ENCODE measurements at regions not wholly inside any gene's neighbourhood (a gene's known extent, or its start where the extent isn't known, plus 50 kb on each side); places are given as distances from the start of the nearest gene placed in this dataset.
"Not testable (repeated sequence)": the region's sequence is repeated elsewhere in the genome, so short reads cannot be mapped to it uniquely, and the experiment has no call there.

DNA sequence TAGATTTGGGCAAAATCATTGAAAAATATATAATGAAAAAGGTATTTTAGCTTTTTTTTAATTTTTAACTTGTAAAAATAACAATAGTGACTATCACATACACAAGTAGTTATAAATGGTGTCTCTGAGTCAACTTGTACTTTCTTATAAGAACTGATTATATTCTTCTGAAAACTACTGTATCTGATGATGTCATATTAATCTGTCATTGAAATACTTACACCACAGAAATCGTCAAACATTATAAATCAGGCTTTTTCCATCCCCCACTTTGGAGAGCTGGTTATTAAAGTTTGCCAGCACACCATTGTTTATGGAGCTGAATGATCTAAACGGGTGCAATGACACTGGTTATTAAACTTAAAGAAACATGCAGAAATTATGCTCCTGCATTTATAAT, 1259.6 kb upstream of the CNTN5 start:
- no peaks in the 10 kb centered on the region for H3K27me3 ChIP-seq (replicated peaks in 2 of 5; ENCODE audit: control insufficient read depth in 4 of 5, insufficient read depth in 5 of 5, low read length in 4 of 5)
- H3K27ac ChIP-seq (ENCODE audit: insufficient read depth in 1 of 2, low read depth in 1 of 2, low read length in 2 of 2, poor library complexity in 1 of 2, severe bottlenecking in 2 of 2) = no peak overlapping the region
- H3K9me3 ChIP-seq (ENCODE audit: control extremely low read depth in 1 of 5, control insufficient read depth in 4 of 5, insufficient read depth in 2 of 5, low read depth in 1 of 5, low read length in 4 of 5) = no peaks in the 10 kb centered on the region
- H3K4me3 ChIP-seq (ENCODE audit: control insufficient read depth in 1 of 7, extremely low read depth in 1 of 7, insufficient read depth in 4 of 7, low read depth in 2 of 7, low read length in 6 of 7) = no peak overlapping the region
- CTCF ChIA-PET = no interaction called here
- no peaks in the 10 kb centered on the region for H3K36me3 ChIP-seq (ENCODE audit: control insufficient read depth in 4 of 4, insufficient read depth in 4 of 4, low read length in 3 of 4)
- DNase-seq = no peak
- no peaks in the 10 kb centered on the region for H3K4me1 ChIP-seq (ENCODE audit: control extremely low read depth in 1 of 4, control insufficient read depth in 4 of 4, insufficient read depth in 4 of 4, low read length in 3 of 4)
- POLR2A ChIA-PET = no interaction called here
- no CpG with 5 or more reads among the region's 2 CpGs for WGBS (ENCODE audit: insufficient coverage)

DNA sequence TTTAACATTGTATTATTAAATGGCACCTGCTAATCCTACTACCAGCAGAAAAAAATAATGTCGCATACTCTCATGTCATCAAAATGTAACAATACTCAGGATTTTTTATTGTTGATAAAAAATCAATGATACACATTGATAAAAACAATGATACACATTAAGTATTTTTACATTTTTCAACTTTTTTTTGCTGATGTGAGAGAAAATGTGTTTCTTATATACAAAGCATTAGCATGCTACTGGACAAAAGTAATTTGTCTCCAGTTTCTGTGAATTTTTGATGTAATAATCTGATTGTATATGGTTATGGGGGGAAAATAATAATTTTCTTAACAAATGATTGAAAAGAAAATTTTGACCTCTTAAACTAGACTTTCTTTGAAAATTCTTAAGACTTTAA, 1256.6 kb upstream of the CNTN5 start:
- Histone ChIP-seq H3K27ac (ENCODE audit: insufficient read depth in 1 of 2, low read depth in 1 of 2, low read length in 2 of 2, poor library complexity in 1 of 2, severe bottlenecking in 2 of 2) (no peak overlapping the region), H3K9me3 (ENCODE audit: control extremely low read depth in 1 of 5, control insufficient read depth in 4 of 5, insufficient read depth in 2 of 5, low read depth in 1 of 5, low read length in 4 of 5) (no peaks in the 10 kb centered on the region), H3K36me3 (ENCODE audit: control insufficient read depth in 4 of 4, insufficient read depth in 4 of 4, low read length in 3 of 4) (no peaks in the 10 kb centered on the region), H3K27me3 (replicated peaks in 2 of 5; ENCODE audit: control insufficient read depth in 4 of 5, insufficient read depth in 5 of 5, low read length in 4 of 5) (no peaks in the 10 kb centered on the region), H3K4me3 (ENCODE audit: control insufficient read depth in 1 of 7, extremely low read depth in 1 of 7, insufficient read depth in 4 of 7, low read depth in 2 of 7, low read length in 6 of 7) (no peak overlapping the region), H3K4me1 (ENCODE audit: control extremely low read depth in 1 of 4, control insufficient read depth in 4 of 4, insufficient read depth in 4 of 4, low read length in 3 of 4) (no peaks in the 10 kb centered on the region)
- DNase-seq = no peak
- ChIA-PET POLR2A (no interaction called here), CTCF (no interaction called here)
- no CpG with 5 or more reads among the region's 1 CpG for WGBS (ENCODE audit: insufficient coverage)

DNA sequence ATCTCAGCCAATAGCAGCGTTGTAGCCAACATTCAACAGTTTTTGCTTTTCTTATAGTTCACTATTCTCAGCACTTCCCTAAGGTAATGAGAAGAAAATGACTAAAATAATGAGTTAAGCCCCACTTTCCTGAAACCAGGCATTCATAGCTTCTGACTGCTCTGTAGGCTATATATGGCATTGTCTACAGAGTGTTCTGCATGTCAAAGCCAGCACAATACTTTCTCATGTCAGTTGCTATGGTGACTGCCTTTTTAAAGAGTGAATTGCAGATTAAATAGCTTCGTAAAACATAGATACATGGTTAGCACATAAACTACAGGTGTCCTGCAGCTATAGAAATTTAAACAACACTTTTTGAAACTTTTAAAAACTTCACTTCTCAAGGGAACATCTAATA, 1256.1 kb upstream of the CNTN5 start:
- Histone ChIP-seq H3K4me3 (ENCODE audit: control insufficient read depth in 1 of 7, extremely low read depth in 1 of 7, insufficient read depth in 4 of 7, low read depth in 2 of 7, low read length in 6 of 7) (no peak overlapping the region), H3K4me1 (ENCODE audit: control extremely low read depth in 1 of 4, control insufficient read depth in 4 of 4, insufficient read depth in 4 of 4, low read length in 3 of 4) (no peaks in the 10 kb centered on the region), H3K27me3 (replicated peaks in 2 of 5; ENCODE audit: control insufficient read depth in 4 of 5, insufficient read depth in 5 of 5, low read length in 4 of 5) (no peaks in the 10 kb centered on the region), H3K36me3 (ENCODE audit: control insufficient read depth in 4 of 4, insufficient read depth in 4 of 4, low read length in 3 of 4) (no peaks in the 10 kb centered on the region), H3K27ac (ENCODE audit: insufficient read depth in 1 of 2, low read depth in 1 of 2, low read length in 2 of 2, poor library complexity in 1 of 2, severe bottlenecking in 2 of 2) (no peak overlapping the region), H3K9me3 (ENCODE audit: control extremely low read depth in 1 of 5, control insufficient read depth in 4 of 5, insufficient read depth in 2 of 5, low read depth in 1 of 5, low read length in 4 of 5) (no peaks in the 10 kb centered on the region)
- ChIA-PET CTCF (no interaction called here), POLR2A (no interaction called here)
- WGBS (ENCODE audit: insufficient coverage) = 50% methylated on average over 1 of the region's 2 CpGs
- DNase-seq = no peak

DNA sequence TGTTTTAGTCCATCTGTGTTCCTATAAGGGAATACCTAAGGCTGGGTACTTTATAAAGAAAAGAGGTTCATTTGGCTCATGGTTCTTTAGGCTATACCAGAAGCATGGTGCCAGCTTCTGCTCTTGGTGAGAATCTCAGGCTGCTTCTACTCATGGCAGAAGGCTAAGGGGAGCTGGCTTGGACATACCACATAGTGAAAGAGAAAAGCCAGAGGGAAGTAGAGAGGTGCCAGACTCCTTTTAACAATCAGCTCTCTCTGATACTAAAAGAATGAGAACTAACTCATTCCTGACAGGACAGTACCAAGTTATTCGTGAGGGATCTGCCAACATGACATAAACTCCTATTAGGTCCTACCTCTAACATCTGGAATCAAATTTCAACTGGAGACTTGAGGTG, 1250.2 kb upstream of the CNTN5 start:
- no peak for DNase-seq
- CTCF ChIA-PET = interaction anchor here (0.6 kb wide), 1 partner anchor 24 kb away, joined by 3 read pairs; no protein-coding TSS in a partner anchor
- no peak overlapping the region for H3K27ac ChIP-seq (ENCODE audit: insufficient read depth in 1 of 2, low read depth in 1 of 2, low read length in 2 of 2, poor library complexity in 1 of 2, severe bottlenecking in 2 of 2)
- H3K4me1 ChIP-seq (ENCODE audit: control extremely low read depth in 1 of 4, control insufficient read depth in 4 of 4, insufficient read depth in 4 of 4, low read length in 3 of 4) = no peaks in the 10 kb centered on the region
- no peaks in the 10 kb centered on the region for H3K36me3 ChIP-seq (ENCODE audit: control insufficient read depth in 4 of 4, insufficient read depth in 4 of 4, low read length in 3 of 4)
- POLR2A ChIA-PET = no interaction called here
- WGBS (ENCODE audit: insufficient coverage) = no CpG with 5 or more reads among the region's 1 CpG
- H3K27me3 ChIP-seq (replicated peaks in 2 of 5; ENCODE audit: control insufficient read depth in 4 of 5, insufficient read depth in 5 of 5, low read length in 4 of 5) = no peaks in the 10 kb centered on the region
- H3K9me3 ChIP-seq (ENCODE audit: control extremely low read depth in 1 of 5, control insufficient read depth in 4 of 5, insufficient read depth in 2 of 5, low read depth in 1 of 5, low read length in 4 of 5) = no peaks in the 10 kb centered on the region
- H3K4me3 ChIP-seq (ENCODE audit: control insufficient read depth in 1 of 7, extremely low read depth in 1 of 7, insufficient read depth in 4 of 7, low read depth in 2 of 7, low read length in 6 of 7) = no peak overlapping the region

DNA sequence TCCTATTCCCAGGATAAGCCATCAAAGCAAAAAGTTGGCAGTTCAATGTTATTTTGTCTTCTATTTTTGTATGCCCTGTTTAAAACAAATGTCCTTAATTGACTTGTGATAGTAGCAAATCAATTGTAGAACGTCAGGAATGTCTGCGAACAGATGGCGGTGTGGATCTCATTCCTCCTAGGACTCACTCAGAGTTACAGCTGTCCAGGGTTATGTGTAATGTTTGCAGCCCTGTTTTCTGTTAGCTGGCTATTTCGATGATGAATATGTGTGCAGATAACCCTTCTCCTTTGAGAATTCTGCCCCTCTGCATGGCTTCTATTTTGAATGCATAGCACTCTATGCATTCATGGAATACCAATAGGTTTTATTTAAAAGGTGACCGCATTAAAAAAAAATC, 1248.0 kb upstream of the CNTN5 start:
- ChIA-PET POLR2A (no interaction called here), CTCF (no interaction called here)
- DNase-seq = no peak
- Histone ChIP-seq H3K27ac (ENCODE audit: insufficient read depth in 1 of 2, low read depth in 1 of 2, low read length in 2 of 2, poor library complexity in 1 of 2, severe bottlenecking in 2 of 2) (no peak overlapping the region), H3K27me3 (replicated peaks in 2 of 5; ENCODE audit: control insufficient read depth in 4 of 5, insufficient read depth in 5 of 5, low read length in 4 of 5) (no peaks in the 10 kb centered on the region), H3K9me3 (ENCODE audit: control extremely low read depth in 1 of 5, control insufficient read depth in 4 of 5, insufficient read depth in 2 of 5, low read depth in 1 of 5, low read length in 4 of 5) (no peaks in the 10 kb centered on the region), H3K4me3 (ENCODE audit: control insufficient read depth in 1 of 7, extremely low read depth in 1 of 7, insufficient read depth in 4 of 7, low read depth in 2 of 7, low read length in 6 of 7) (no peak overlapping the region), H3K4me1 (ENCODE audit: control extremely low read depth in 1 of 4, control insufficient read depth in 4 of 4, insufficient read depth in 4 of 4, low read length in 3 of 4) (no peaks in the 10 kb centered on the region), H3K36me3 (ENCODE audit: control insufficient read depth in 4 of 4, insufficient read depth in 4 of 4, low read length in 3 of 4) (no peaks in the 10 kb centered on the region)
- 96% methylated on average over 4 of the region's 5 CpGs for WGBS (ENCODE audit: insufficient coverage)

DNA sequence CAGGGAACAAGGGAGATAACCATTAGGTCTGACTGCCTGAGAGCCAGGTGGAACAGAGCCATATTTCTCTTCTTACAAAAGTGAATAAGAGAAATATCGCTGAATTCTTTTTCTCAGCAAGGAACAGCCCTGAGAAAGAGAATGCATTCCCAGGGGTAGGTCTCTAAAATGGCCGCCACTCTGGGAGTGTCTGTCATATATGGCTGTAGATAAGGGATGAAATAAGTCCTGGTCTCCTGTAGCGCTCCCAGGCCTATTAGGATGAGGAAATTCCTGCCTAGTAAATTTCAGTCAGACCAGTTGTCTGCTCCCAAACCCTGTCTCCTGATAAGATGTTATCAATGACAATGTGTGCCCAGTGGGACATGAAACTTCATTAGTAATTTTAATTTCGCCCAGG, 1236.4 kb upstream of the CNTN5 start:
- peaks cover 0 to 14% (median 4%) of the 10 kb centered on the region in 5 experiments for H3K9me3 ChIP-seq (ENCODE audit: control extremely low read depth in 1 of 5, control insufficient read depth in 4 of 5, insufficient read depth in 2 of 5, low read depth in 1 of 5, low read length in 4 of 5)
- H3K27ac ChIP-seq (ENCODE audit: insufficient read depth in 1 of 2, low read depth in 1 of 2, low read length in 2 of 2, poor library complexity in 1 of 2, severe bottlenecking in 2 of 2); POLR2A ChIA-PET; CTCF ChIA-PET; H3K27me3 ChIP-seq (replicated peaks in 2 of 5; ENCODE audit: control insufficient read depth in 4 of 5, insufficient read depth in 5 of 5, low read length in 4 of 5); DNase-seq; H3K36me3 ChIP-seq (ENCODE audit: control insufficient read depth in 4 of 4, insufficient read depth in 4 of 4, low read length in 3 of 4); H3K4me3 ChIP-seq (ENCODE audit: control insufficient read depth in 1 of 7, extremely low read depth in 1 of 7, insufficient read depth in 4 of 7, low read depth in 2 of 7, low read length in 6 of 7); H3K4me1 ChIP-seq (ENCODE audit: control extremely low read depth in 1 of 4, control insufficient read depth in 4 of 4, insufficient read depth in 4 of 4, low read length in 3 of 4): not testable (repeated sequence)
- WGBS (ENCODE audit: insufficient coverage) = 88% methylated on average over 1 of the region's 4 CpGs

DNA sequence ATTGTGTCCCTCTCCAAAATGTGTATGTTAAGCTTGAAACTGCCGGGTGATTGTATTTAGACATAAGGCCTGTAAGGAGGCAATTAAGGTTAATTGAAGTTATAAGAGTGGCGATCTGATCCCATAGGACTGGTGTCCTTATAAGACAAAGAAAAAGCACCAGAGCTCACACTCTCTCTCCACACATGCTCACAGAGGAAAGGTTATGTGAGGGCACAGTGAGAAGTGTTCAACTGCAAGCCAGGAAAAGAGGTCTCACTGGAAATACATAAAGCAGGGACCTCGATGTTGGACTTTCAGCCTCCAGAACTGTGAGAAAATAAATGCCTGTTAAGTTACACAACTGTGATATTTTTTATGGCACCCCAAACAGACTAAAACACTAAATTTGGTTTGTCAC, 1233.8 kb upstream of the CNTN5 start:
- Histone ChIP-seq H3K9me3 (ENCODE audit: control extremely low read depth in 1 of 5, control insufficient read depth in 4 of 5, insufficient read depth in 2 of 5, low read depth in 1 of 5, low read length in 4 of 5) (peaks cover 0 to 14% (median 4%) of the 10 kb centered on the region in 5 experiments), H3K4me3 (ENCODE audit: control insufficient read depth in 1 of 7, extremely low read depth in 1 of 7, insufficient read depth in 4 of 7, low read depth in 2 of 7, low read length in 6 of 7) (no peak overlapping the region), H3K36me3 (ENCODE audit: control insufficient read depth in 4 of 4, insufficient read depth in 4 of 4, low read length in 3 of 4) (no peaks in the 10 kb centered on the region), H3K27ac (ENCODE audit: insufficient read depth in 1 of 2, low read depth in 1 of 2, low read length in 2 of 2, poor library complexity in 1 of 2, severe bottlenecking in 2 of 2) (no peak overlapping the region), H3K4me1 (ENCODE audit: control extremely low read depth in 1 of 4, control insufficient read depth in 4 of 4, insufficient read depth in 4 of 4, low read length in 3 of 4) (no peaks in the 10 kb centered on the region), H3K27me3 (replicated peaks in 2 of 5; ENCODE audit: control insufficient read depth in 4 of 5, insufficient read depth in 5 of 5, low read length in 4 of 5) (no peaks in the 10 kb centered on the region)
- ChIA-PET POLR2A (no interaction called here), CTCF (no interaction called here)
- DNase-seq = no peak
- WGBS (ENCODE audit: insufficient coverage) = no CpG with 5 or more reads among the region's 3 CpGs

Measured in common myeloid progenitor, CD34-positive (primary cell).